GM23338 (cell line): ENCODE measurements at regions not wholly inside any gene's neighbourhood (a gene's known extent, or its start where the extent isn't known, plus 50 kb on each side); places are given as distances from the start of the nearest gene placed in this dataset.

ENCODE experiments used
- ATAC-seq: fragments of 200-7000 bp; cut with Tn5 transposase; 3 replicates; pipeline ENCODE4 v1.9.1; 2020
- DNase-seq: peaks from one replicate; pipeline ENCODE4 v3.0.0-alpha.2; 2015; ENCODE audit warnings: low spot score
- H2AFZ ChIP-seq: fragments of 200-600 bp; sonication (generic); 2 replicates; pipeline ENCODE4 v1.8.0; 2016; ENCODE audit warnings: antibody characterized with exemption, mild to moderate bottlenecking, moderate library complexity
- H3F3A ChIP-seq: fragments of 200-600 bp; sonication (generic); replicated peaks from 2 replicates; pipeline ENCODE4 v1.8.0; 2017; ENCODE audit warnings: antibody characterized with exemption, mixed run types, low read depth
- H3K27ac ChIP-seq: fragments of 200-600 bp; sonication (generic); 2 replicates; pipeline ENCODE4 v1.6.1; 2016; ENCODE audit warnings: low read depth
- H3K27me3 ChIP-seq: fragments of 200-600 bp; sonication (generic); 2 replicates; pipeline ENCODE4 v1.8.0; 2016; ENCODE audit warnings: mild to moderate bottlenecking, mixed run types, moderate library complexity; ENCODE audit not compliant: insufficient read depth
- H3K36me3 ChIP-seq: fragments of 200-600 bp; sonication (generic); 2 replicates; pipeline ENCODE4 v1.8.0; 2016; ENCODE audit warnings: mild to moderate bottlenecking; ENCODE audit not compliant: insufficient read depth
- H3K4me1 ChIP-seq: fragments of 200-600 bp; sonication (generic); 2 replicates; pipeline ENCODE4 v1.8.0; 2016; ENCODE audit warnings: mild to moderate bottlenecking, moderate library complexity; ENCODE audit not compliant: insufficient read depth
- H3K4me2 ChIP-seq: fragments of 200-600 bp; sonication (generic); 2 replicates; pipeline ENCODE4 v1.7.1; 2017; ENCODE audit warnings: mixed run types
- H3K4me3 ChIP-seq: fragments of 200-600 bp; sonication (generic); 2 replicates; pipeline ENCODE4 v1.6.1; 2016; ENCODE audit warnings: mixed run types
- H3K79me2 ChIP-seq: fragments of 200-600 bp; sonication (generic); replicated peaks from 2 replicates; pipeline ENCODE4 v1.8.0; 2017; ENCODE audit warnings: mild to moderate bottlenecking; ENCODE audit not compliant: insufficient read depth
- H3K9me2 ChIP-seq: fragments of 200-600 bp; sonication (generic); 2 replicates; pipeline ENCODE4 v1.8.0; 2017; ENCODE audit not compliant: insufficient read depth
- H4K20me1 ChIP-seq: fragments of 200-600 bp; sonication (generic); replicated peaks from 2 replicates; pipeline ENCODE4 v1.8.0; 2017; ENCODE audit warnings: mild to moderate bottlenecking; ENCODE audit not compliant: insufficient read depth
- H3K27ac Mint-ChIP-seq: 2 replicates; pipeline ENCODE4 v1.8.0; 2020; ENCODE audit warnings: inconsistent platforms, mild to moderate bottlenecking, moderate library complexity, mixed read lengths
- H3K27me3 Mint-ChIP-seq: 3 replicates; pipeline ENCODE4 v1.8.0; 2022; ENCODE audit warnings: low read depth, mild to moderate bottlenecking, moderate library complexity, mixed read lengths, inconsistent platforms; ENCODE audit not compliant: insufficient read depth, poor library complexity
- H3K36me3 Mint-ChIP-seq: 3 replicates; pipeline ENCODE4 v1.8.0; 2021; ENCODE audit warnings: low read depth, mild to moderate bottlenecking, inconsistent platforms, moderate library complexity, mixed read lengths
- H3K4me1 Mint-ChIP-seq: 3 replicates; pipeline ENCODE4 v1.8.0; 2020; ENCODE audit warnings: mild to moderate bottlenecking, inconsistent platforms, mixed read lengths
- H3K4me3 Mint-ChIP-seq: 3 replicates; pipeline ENCODE4 v1.8.0; 2021; ENCODE audit warnings: moderate library complexity, mild to moderate bottlenecking, inconsistent platforms, mixed read lengths
- H3K9me3 Mint-ChIP-seq: 3 replicates; pipeline ENCODE4 v1.8.0; 2020; ENCODE audit warnings: moderate library complexity, mild to moderate bottlenecking, inconsistent platforms, mixed read lengths
- ETS1 ChIP-seq: IDR thresholded peaks from 2 replicates; pipeline ENCODE4 v1.6.1; 2016; ENCODE audit warnings: antibody characterized with exemption
- EZH2phosphoT487 ChIP-seq: fragments of 200-600 bp; sonication (generic); IDR thresholded peaks from one replicate; pipeline ENCODE4 v1.8.1; 2018; ENCODE audit warnings: antibody characterized with exemption; ENCODE audit not compliant: unreplicated experiment
- NANOG ChIP-seq: IDR thresholded peaks from 2 replicates; pipeline ENCODE4 v1.6.1; 2016; ENCODE audit warnings: antibody characterized with exemption, borderline replicate concordance
- POLR2AphosphoS5 ChIP-seq: IDR thresholded peaks from 2 replicates; pipeline ENCODE4 v1.6.1; 2016; ENCODE audit warnings: antibody characterized with exemption, low read depth
- STAT1 ChIP-seq: IDR thresholded peaks from one replicate; pipeline ENCODE4 v1.6.1; 2016; ENCODE audit warnings: antibody characterized with exemption; ENCODE audit not compliant: unreplicated experiment
- TF ChIP-seq, protein P1 (sequence below): IDR thresholded peaks from one replicate; pipeline ENCODE4 v1.6.1; 2018; ENCODE audit warnings: antibody characterized with exemption; ENCODE audit not compliant: unreplicated experiment
- TF ChIP-seq, protein P2 (sequence below), 2 experiments: fragments of 200-600 bp in 1 of 2; sonication (generic) in 1 of 2; conservative IDR thresholded peaks; 2 replicates each; pipeline versions ENCODE4 v1.5.1 to v1.6.1; 2016 to 2017; ENCODE audit warnings: antibody characterized with exemption in 2 of 2, low read depth in 2 of 2, mild to moderate bottlenecking in 2 of 2, moderate library complexity in 1 of 2
- TF ChIP-seq, protein P3 (sequence below): fragments of 250-450 bp; sonication (Bioruptor Pico); IDR thresholded peaks from 2 replicates; pipeline ENCODE4 v1.5.0; 2020; ENCODE audit warnings: mild to moderate bottlenecking, moderate library complexity

DNA sequence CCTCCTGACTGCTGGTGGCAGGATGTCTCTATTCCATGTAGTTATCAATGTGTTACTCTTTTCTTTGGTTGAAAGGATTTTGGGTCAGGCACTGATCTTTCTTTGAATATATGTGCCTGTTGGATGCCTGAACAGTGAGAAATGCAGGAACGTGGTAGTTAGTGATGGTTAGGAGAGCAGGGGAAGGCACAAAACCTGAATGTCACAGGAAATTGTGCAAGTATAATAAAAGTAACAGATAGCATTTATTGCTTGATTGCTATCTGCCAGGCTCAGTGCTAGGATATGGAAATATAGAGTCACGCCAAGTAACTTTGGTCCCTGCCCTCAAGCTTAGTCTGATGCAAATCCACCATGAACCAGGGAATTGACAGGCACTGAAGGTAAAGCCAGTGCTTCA is 219.8 kb upstream of the FAT1 start:
- Histone ChIP-seq H3K27ac (no peak overlapping the region), H3F3A (no peaks in the 10 kb centered on the region), H3K9me2 (peaks cover 5% of the 10 kb centered on the region; the same call in 1 of the 2 replicates), H3K27me3 (no peaks in the 10 kb centered on the region), H3K79me2 (no peaks in the 10 kb centered on the region), H3K36me3 (no peaks in the 10 kb centered on the region), H3K4me2 (no peak overlapping the region), H2AFZ (no peak overlapping the region), H3K4me1 (peaks cover 10% of the 10 kb centered on the region; the same call in 1 of the 2 replicates), H3K4me3 (no peak overlapping the region), H4K20me1 (no peaks in the 10 kb centered on the region)
- H3K4me1 Mint-ChIP-seq, result peaks cover 18% of the 10 kb centered on the region
- ATAC-seq (no peak), DNase-seq (no peak)
- no peaks in the 10 kb centered on the region for H3K36me3 Mint-ChIP-seq
- H3K27me3 Mint-ChIP-seq, result no peaks in the 10 kb centered on the region
- no peak for TF ChIP-seq POLR2AphosphoS5
- TF ChIP-seq, protein P1, sequence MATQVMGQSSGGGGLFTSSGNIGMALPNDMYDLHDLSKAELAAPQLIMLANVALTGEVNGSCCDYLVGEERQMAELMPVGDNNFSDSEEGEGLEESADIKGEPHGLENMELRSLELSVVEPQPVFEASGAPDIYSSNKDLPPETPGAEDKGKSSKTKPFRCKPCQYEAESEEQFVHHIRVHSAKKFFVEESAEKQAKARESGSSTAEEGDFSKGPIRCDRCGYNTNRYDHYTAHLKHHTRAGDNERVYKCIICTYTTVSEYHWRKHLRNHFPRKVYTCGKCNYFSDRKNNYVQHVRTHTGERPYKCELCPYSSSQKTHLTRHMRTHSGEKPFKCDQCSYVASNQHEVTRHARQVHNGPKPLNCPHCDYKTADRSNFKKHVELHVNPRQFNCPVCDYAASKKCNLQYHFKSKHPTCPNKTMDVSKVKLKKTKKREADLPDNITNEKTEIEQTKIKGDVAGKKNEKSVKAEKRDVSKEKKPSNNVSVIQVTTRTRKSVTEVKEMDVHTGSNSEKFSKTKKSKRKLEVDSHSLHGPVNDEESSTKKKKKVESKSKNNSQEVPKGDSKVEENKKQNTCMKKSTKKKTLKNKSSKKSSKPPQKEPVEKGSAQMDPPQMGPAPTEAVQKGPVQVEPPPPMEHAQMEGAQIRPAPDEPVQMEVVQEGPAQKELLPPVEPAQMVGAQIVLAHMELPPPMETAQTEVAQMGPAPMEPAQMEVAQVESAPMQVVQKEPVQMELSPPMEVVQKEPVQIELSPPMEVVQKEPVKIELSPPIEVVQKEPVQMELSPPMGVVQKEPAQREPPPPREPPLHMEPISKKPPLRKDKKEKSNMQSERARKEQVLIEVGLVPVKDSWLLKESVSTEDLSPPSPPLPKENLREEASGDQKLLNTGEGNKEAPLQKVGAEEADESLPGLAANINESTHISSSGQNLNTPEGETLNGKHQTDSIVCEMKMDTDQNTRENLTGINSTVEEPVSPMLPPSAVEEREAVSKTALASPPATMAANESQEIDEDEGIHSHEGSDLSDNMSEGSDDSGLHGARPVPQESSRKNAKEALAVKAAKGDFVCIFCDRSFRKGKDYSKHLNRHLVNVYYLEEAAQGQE, result no peak
- H3K4me3 Mint-ChIP-seq, result no peak overlapping the region
- no peak overlapping the region for H3K27ac Mint-ChIP-seq
- no peaks in the 10 kb centered on the region for H3K9me3 Mint-ChIP-seq

GRCh38 chr4:186946136-186946535 is 222.5 kb upstream of the FAT1 start:
- 0 out of 3 replicates have a peak, but pooled peaks have one; percentile 9 for ATAC-seq
- no peak for TF ChIP-seq EZH2phosphoT487
- TF ChIP-seq NANOG, result no peak
- TF ChIP-seq, protein P2, sequence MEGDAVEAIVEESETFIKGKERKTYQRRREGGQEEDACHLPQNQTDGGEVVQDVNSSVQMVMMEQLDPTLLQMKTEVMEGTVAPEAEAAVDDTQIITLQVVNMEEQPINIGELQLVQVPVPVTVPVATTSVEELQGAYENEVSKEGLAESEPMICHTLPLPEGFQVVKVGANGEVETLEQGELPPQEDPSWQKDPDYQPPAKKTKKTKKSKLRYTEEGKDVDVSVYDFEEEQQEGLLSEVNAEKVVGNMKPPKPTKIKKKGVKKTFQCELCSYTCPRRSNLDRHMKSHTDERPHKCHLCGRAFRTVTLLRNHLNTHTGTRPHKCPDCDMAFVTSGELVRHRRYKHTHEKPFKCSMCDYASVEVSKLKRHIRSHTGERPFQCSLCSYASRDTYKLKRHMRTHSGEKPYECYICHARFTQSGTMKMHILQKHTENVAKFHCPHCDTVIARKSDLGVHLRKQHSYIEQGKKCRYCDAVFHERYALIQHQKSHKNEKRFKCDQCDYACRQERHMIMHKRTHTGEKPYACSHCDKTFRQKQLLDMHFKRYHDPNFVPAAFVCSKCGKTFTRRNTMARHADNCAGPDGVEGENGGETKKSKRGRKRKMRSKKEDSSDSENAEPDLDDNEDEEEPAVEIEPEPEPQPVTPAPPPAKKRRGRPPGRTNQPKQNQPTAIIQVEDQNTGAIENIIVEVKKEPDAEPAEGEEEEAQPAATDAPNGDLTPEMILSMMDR (conservative IDR thresholded peaks at IDR 0.05; ENCODE audit: low read depth in 2 of 2), result no peak
- TF ChIP-seq STAT1, result no peak
- no peak for TF ChIP-seq ETS1
- TF ChIP-seq POLR2AphosphoS5, result no peak
- TF ChIP-seq, protein P3, sequence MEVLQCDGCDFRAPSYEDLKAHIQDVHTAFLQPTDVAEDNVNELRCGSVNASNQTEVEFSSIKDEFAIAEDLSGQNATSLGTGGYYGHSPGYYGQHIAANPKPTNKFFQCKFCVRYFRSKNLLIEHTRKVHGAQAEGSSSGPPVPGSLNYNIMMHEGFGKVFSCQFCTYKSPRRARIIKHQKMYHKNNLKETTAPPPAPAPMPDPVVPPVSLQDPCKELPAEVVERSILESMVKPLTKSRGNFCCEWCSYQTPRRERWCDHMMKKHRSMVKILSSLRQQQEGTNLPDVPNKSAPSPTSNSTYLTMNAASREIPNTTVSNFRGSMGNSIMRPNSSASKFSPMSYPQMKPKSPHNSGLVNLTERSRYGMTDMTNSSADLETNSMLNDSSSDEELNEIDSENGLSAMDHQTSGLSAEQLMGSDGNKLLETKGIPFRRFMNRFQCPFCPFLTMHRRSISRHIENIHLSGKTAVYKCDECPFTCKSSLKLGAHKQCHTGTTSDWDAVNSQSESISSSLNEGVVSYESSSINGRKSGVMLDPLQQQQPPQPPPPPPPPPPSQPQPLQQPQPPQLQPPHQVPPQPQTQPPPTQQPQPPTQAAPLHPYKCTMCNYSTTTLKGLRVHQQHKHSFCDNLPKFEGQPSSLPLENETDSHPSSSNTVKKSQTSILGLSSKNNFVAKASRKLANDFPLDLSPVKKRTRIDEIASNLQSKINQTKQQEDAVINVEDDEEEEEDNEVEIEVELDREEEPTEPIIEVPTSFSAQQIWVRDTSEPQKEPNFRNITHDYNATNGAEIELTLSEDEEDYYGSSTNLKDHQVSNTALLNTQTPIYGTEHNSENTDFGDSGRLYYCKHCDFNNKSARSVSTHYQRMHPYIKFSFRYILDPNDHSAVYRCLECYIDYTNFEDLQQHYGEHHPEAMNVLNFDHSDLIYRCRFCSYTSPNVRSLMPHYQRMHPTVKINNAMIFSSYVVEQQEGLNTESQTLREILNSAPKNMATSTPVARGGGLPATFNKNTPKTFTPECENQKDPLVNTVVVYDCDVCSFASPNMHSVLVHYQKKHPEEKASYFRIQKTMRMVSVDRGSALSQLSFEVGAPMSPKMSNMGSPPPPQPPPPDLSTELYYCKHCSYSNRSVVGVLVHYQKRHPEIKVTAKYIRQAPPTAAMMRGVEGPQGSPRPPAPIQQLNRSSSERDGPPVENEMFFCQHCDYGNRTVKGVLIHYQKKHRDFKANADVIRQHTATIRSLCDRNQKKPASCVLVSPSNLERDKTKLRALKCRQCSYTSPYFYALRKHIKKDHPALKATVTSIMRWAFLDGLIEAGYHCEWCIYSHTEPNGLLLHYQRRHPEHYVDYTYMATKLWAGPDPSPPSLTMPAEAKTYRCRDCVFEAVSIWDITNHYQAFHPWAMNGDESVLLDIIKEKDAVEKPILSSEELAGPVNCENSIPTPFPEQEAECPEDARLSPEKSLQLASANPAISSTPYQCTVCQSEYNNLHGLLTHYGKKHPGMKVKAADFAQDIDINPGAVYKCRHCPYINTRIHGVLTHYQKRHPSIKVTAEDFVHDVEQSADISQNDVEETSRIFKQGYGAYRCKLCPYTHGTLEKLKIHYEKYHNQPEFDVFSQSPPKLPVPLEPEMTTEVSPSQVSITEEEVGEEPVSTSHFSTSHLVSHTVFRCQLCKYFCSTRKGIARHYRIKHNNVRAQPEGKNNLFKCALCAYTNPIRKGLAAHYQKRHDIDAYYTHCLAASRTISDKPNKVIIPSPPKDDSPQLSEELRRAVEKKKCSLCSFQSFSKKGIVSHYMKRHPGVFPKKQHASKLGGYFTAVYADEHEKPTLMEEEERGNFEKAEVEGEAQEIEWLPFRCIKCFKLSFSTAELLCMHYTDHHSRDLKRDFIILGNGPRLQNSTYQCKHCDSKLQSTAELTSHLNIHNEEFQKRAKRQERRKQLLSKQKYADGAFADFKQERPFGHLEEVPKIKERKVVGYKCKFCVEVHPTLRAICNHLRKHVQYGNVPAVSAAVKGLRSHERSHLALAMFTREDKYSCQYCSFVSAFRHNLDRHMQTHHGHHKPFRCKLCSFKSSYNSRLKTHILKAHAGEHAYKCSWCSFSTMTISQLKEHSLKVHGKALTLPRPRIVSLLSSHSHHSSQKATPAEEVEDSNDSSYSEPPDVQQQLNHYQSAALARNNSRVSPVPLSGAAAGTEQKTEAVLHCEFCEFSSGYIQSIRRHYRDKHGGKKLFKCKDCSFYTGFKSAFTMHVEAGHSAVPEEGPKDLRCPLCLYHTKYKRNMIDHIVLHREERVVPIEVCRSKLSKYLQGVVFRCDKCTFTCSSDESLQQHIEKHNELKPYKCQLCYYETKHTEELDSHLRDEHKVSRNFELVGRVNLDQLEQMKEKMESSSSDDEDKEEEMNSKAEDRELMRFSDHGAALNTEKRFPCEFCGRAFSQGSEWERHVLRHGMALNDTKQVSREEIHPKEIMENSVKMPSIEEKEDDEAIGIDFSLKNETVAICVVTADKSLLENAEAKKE (CRISPR knock-in tag), result no peak

More at GRCh38 chr4:186946136-186946535, 222.5 kb upstream of the FAT1 start:
- no peak for DNase-seq
- H3K79me2 ChIP-seq, result no peaks in the 10 kb centered on the region
- no peak overlapping the region for H3K27ac ChIP-seq
- H3K27ac Mint-ChIP-seq, result no peak overlapping the region
- H3K36me3 ChIP-seq, result no peaks in the 10 kb centered on the region
- H3K4me2 ChIP-seq, result no peak overlapping the region
- peaks cover 19% of the 10 kb centered on the region for H3K4me1 Mint-ChIP-seq
- H3K27me3 ChIP-seq, result no peaks in the 10 kb centered on the region
- no peak overlapping the region for H3K4me3 ChIP-seq
- no peaks in the 10 kb centered on the region for H3K9me3 Mint-ChIP-seq
- H3K27me3 Mint-ChIP-seq, result no peaks in the 10 kb centered on the region
- H3F3A ChIP-seq, result no peaks in the 10 kb centered on the region
- no peak overlapping the region for H2AFZ ChIP-seq
- H3K4me3 Mint-ChIP-seq, result no peak overlapping the region
- peaks cover 8% of the 10 kb centered on the region for H3K4me1 ChIP-seq
- no peaks in the 10 kb centered on the region for H4K20me1 ChIP-seq
- H3K36me3 Mint-ChIP-seq, result no peaks in the 10 kb centered on the region
- no peaks in the 10 kb centered on the region for H3K9me2 ChIP-seq
